ENCODE measurements at regions not wholly inside any gene's neighbourhood (a gene's known extent, or its start where the extent isn't known, plus 50 kb on each side); places are given as distances from the start of the nearest gene placed in this dataset.

DNA sequence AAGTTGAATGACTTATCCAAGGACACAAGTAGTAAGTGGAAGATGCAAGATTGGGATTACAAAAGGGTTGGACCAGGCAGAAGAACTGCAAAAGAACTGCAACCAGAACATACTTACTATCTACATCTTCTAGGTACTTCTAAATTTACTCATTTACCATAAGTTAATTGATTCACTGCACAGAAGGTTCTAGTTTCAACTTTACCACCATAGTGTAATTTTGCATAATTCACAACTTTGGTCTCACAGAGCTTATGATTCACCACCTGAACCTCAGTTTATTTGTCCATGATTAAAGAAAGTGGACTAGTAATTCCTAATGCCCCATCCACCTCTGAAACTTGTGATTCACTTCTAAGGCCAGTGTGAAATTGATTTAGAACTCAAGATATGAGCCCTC, 236.8 kb upstream of the UBE2E2 start:
- Histone ChIP-seq H3K27me3 (no peaks in the 10 kb centered on the region), H3K27ac (no peak overlapping the region), H3K36me3 (no peaks in the 10 kb centered on the region), H3K9me3 (no peaks in the 10 kb centered on the region), H3K4me1 (no peaks in the 10 kb centered on the region), H3K4me3 (no peak overlapping the region)
- intact Hi-C loops (cut with DNase I; ENCODE audit: low total_unique reads): no loop called here
- DNase-seq: no peak
- TF ChIP-seq EP300 (IDR thresholded peaks at IDR 0.05) (no peak), POLR2AphosphoS5 (IDR thresholded peaks at IDR 0.05) (no peak), POLR2A (IDR thresholded peaks at IDR 0.05) (no peak)
- TF ChIP-seq, protein P1, sequence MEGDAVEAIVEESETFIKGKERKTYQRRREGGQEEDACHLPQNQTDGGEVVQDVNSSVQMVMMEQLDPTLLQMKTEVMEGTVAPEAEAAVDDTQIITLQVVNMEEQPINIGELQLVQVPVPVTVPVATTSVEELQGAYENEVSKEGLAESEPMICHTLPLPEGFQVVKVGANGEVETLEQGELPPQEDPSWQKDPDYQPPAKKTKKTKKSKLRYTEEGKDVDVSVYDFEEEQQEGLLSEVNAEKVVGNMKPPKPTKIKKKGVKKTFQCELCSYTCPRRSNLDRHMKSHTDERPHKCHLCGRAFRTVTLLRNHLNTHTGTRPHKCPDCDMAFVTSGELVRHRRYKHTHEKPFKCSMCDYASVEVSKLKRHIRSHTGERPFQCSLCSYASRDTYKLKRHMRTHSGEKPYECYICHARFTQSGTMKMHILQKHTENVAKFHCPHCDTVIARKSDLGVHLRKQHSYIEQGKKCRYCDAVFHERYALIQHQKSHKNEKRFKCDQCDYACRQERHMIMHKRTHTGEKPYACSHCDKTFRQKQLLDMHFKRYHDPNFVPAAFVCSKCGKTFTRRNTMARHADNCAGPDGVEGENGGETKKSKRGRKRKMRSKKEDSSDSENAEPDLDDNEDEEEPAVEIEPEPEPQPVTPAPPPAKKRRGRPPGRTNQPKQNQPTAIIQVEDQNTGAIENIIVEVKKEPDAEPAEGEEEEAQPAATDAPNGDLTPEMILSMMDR (IDR thresholded peaks at IDR 0.05): no peak

GRCh38 chr3:22969276-22969675, 233.9 kb upstream of the UBE2E2 start:
- intact Hi-C loops (cut with DNase I; ENCODE audit: low total_unique reads): no loop called here
- no peak for DNase-seq
- no peak for TF ChIP-seq POLR2A (IDR thresholded peaks at IDR 0.05)
- TF ChIP-seq POLR2AphosphoS5 (IDR thresholded peaks at IDR 0.05): no peak
- TF ChIP-seq, protein P1 (IDR thresholded peaks at IDR 0.05): no peak
- no peak for TF ChIP-seq EP300 (IDR thresholded peaks at IDR 0.05)
- Histone ChIP-seq H3K36me3 (no peaks in the 10 kb centered on the region), H3K4me1 (no peaks in the 10 kb centered on the region), H3K27ac (no peak overlapping the region), H3K27me3 (no peaks in the 10 kb centered on the region), H3K9me3 (no peaks in the 10 kb centered on the region), H3K4me3 (no peak overlapping the region)
- WGBS, 5 donors: 75 to 100% (median 90%) methylated on average over 1 of the region's 1 CpG

DNA sequence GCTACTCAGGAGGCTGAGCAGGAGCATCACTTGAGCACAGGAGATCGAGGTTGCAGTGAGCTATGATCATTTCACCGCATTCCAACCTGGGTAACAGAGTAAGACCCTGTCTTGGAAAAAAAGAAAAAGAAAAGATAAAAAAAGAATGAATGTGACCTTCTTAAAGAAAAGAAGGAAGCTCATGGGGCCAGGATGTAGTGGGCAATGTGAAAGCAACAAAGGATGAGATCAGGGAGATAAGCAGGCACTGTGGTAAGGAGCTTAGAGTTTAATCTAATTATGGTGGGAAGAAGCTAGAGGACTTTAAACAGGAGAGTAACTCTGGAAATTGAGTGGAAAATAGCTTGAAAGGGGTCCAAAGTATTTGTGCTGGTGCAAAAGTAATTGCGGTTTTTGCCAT, 231.6 kb upstream of the UBE2E2 start:
- H3K4me3 ChIP-seq: no peak overlapping the region
- intact Hi-C loops (cut with DNase I; ENCODE audit: low total_unique reads): no loop called here
- no peaks in the 10 kb centered on the region for H3K4me1 ChIP-seq
- no peaks in the 10 kb centered on the region for H3K36me3 ChIP-seq
- H3K9me3 ChIP-seq: no peaks in the 10 kb centered on the region
- no peak overlapping the region for H3K27ac ChIP-seq
- no peaks in the 10 kb centered on the region for H3K27me3 ChIP-seq
- no peak for TF ChIP-seq POLR2AphosphoS5 (IDR thresholded peaks at IDR 0.05)
- no peak for TF ChIP-seq EP300 (IDR thresholded peaks at IDR 0.05)
- no peak for TF ChIP-seq POLR2A (IDR thresholded peaks at IDR 0.05)
- TF ChIP-seq, protein P1 (IDR thresholded peaks at IDR 0.05): no peak
- DNase-seq: no peak
- 90 to 96% (median 93%) methylated on average over 3 of the region's 3 CpGs for WGBS, 5 donors

DNA sequence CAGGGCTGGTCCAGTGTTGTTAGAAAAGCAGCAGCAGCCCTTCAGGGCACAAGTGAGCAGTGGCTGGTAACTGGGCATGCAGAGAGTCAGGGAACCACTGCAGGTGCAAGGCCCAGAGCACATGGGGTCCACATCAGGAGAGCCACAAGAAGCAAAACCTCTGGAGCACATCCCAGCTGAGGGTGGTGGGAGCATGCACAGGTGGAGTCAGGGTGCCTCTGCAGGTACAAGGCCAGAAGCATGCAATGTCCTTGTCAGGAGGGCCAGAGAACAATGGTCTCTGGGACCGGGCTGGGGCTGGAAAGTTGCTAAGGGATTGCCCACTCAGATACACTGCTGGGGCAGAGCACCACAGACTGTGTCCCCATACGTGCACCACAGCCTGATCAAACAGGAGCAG, 226.1 kb upstream of the UBE2E2 start:
- H3K9me3 ChIP-seq: no peaks in the 10 kb centered on the region
- TF ChIP-seq, protein P1 (IDR thresholded peaks at IDR 0.05): no peak
- TF ChIP-seq POLR2AphosphoS5 (IDR thresholded peaks at IDR 0.05) (no peak), POLR2A (IDR thresholded peaks at IDR 0.05) (no peak), EP300 (IDR thresholded peaks at IDR 0.05) (no peak)
- 17 to 80% (median 71%) methylated on average over 1 to 2 of the region's 2 CpGs for WGBS, 5 donors
- no peaks in the 10 kb centered on the region for H3K4me1 ChIP-seq
- DNase-seq: no peak
- no peaks in the 10 kb centered on the region for H3K27me3 ChIP-seq
- no peak overlapping the region for H3K27ac ChIP-seq
- H3K36me3 ChIP-seq: no peaks in the 10 kb centered on the region
- H3K4me3 ChIP-seq: no peak overlapping the region
- intact Hi-C loops (cut with DNase I; ENCODE audit: low total_unique reads): no loop called here

All from stomach (tissue), 8 donors.